PC-9 (cell line): ENCODE measurements at regions not wholly inside any gene's neighbourhood (a gene's known extent, or its start where the extent isn't known, plus 50 kb on each side); places are given as distances from the start of the nearest gene placed in this dataset.

Experiments
- BruUV-seq: library from RNA; stranded (reverse); fragments of 400-500 nt; replicated peaks from 2 replicates; lab custom pipeline; 2021; lab: Mats Ljungman, UMichigan
- CTCF ChIA-PET: fragments of 300-600 bp; sonication (Branson Sonifier 250); formaldehyde crosslinking; loops from one replicate; lab custom pipeline; 2022; ENCODE audit warnings: antibody characterized with exemption; lab: Charles Lee
- POLR2A ChIA-PET: fragments of 300-600 bp; sonication (Branson Sonifier 250); formaldehyde crosslinking; loops from one replicate; lab custom pipeline; 2022; ENCODE audit warnings: antibody characterized with exemption; ENCODE audit not compliant: unreplicated experiment; lab: Charles Lee
- DNase-seq, 2 experiments: peaks; one replicate each; pipeline versions ENCODE4 v3.0.0 to v3.0.0-alpha.2; 2015 to 2022; ENCODE audit warnings: mixed read lengths in 1 of 2
- H2AFZ ChIP-seq: fragments of 200-600 bp; sonication (generic); 2 replicates; pipeline ENCODE4 v1.8.1; 2017; ENCODE audit warnings: antibody characterized with exemption
- H3F3A ChIP-seq: fragments of 200-600 bp; sonication (generic); 2 replicates; pipeline ENCODE4 v1.8.1; 2017; ENCODE audit warnings: antibody characterized with exemption, mild to moderate bottlenecking, low read depth; ENCODE audit not compliant: insufficient read depth
- H3K27ac ChIP-seq: fragments of 200-600 bp; sonication (generic); 2 replicates; pipeline ENCODE4 v1.6.1; 2016; ENCODE audit warnings: mixed run types
- H3K27me3 ChIP-seq: fragments of 200-600 bp; sonication (generic); 2 replicates; pipeline ENCODE4 v1.6.1; 2016; ENCODE audit warnings: low read depth, mixed run types; ENCODE audit not compliant: insufficient read depth
- H3K36me3 ChIP-seq: fragments of 200-600 bp; sonication (generic); 2 replicates; pipeline ENCODE4 v1.6.1; 2016; ENCODE audit warnings: low read depth, mixed run types
- H3K4me1 ChIP-seq: fragments of 200-600 bp; sonication (generic); replicated peaks from 2 replicates; pipeline ENCODE4 v1.6.1; 2016; ENCODE audit warnings: mixed run types; ENCODE audit not compliant: insufficient read depth
- H3K4me2 ChIP-seq: fragments of 200-600 bp; sonication (generic); 2 replicates; pipeline ENCODE4 v1.6.1; 2017; ENCODE audit warnings: mixed run types
- H3K4me3 ChIP-seq: fragments of 200-600 bp; sonication (generic); 2 replicates; pipeline ENCODE4 v1.6.1; 2016; ENCODE audit warnings: mixed run types
- H3K79me2 ChIP-seq: fragments of 200-600 bp; sonication (generic); 2 replicates; pipeline ENCODE4 v1.6.1; 2017; ENCODE audit warnings: low read depth, mixed run types
- H3K9me2 ChIP-seq: fragments of 200-600 bp; sonication (generic); 2 replicates; pipeline ENCODE4 v1.8.1; 2017; ENCODE audit warnings: mild to moderate bottlenecking; ENCODE audit not compliant: insufficient read depth
- H3K9me3 ChIP-seq: fragments of 200-600 bp; sonication (generic); 2 replicates; pipeline ENCODE4 v1.8.1; 2016; ENCODE audit warnings: low read depth; ENCODE audit not compliant: insufficient read depth
- H4K20me1 ChIP-seq: fragments of 200-600 bp; sonication (generic); 2 replicates; pipeline ENCODE4 v1.8.1; 2017; ENCODE audit not compliant: insufficient read depth
- EZH2 ChIP-seq: fragments of 200-600 bp; sonication (generic); IDR thresholded peaks from 2 replicates; pipeline ENCODE4 v1.8.0; 2017; ENCODE audit warnings: antibody characterized with exemption, low read depth
- intact Hi-C: fragments of 100-400 bp; cut with micrococcal nuclease; formaldehyde crosslinking; loops from one replicate; pipeline ENCODE4 v1.10.0; 2022; ENCODE audit not compliant: unreplicated experiment
- TF ChIP-seq, protein P1 (sequence below): fragments of 200-600 bp; sonication (generic); conservative IDR thresholded peaks from 2 replicates; pipeline ENCODE4 v1.6.1; 2017; ENCODE audit warnings: mixed run types, antibody characterized with exemption, mild to moderate bottlenecking, moderate library complexity

DNA sequence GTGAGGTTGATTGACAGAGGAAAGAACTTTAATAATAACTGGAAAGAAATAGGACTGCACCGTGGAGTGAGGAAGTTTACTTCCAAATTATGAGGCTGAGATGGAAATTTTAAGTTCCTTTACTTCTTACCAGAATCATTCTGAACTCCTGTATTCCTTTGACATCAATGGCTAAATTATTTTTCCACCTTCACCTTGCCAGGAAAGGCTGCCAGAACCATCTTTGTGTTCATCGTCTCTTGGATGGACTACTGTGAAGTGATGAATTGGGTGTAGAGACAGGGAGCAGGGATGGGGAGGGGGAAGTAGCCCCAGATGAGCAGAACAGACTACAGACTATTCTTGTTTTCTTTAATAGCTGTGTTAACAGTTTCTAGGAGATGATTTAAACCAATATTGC is 102.1 kb upstream of the CEP162 start:
- BruUV-seq: no TSS peak
- no peaks in the 10 kb centered on the region for H3K9me3 ChIP-seq
- no peak for DNase-seq
- no peak overlapping the region for H2AFZ ChIP-seq
- no peak overlapping the region for H3K4me3 ChIP-seq
- H3K4me2 ChIP-seq: no peak overlapping the region
- ChIA-PET POLR2A (no interaction called here), CTCF (no interaction called here)
- H3F3A ChIP-seq: no peaks in the 10 kb centered on the region
- no peaks in the 10 kb centered on the region for H3K79me2 ChIP-seq
- TF ChIP-seq, protein P1, sequence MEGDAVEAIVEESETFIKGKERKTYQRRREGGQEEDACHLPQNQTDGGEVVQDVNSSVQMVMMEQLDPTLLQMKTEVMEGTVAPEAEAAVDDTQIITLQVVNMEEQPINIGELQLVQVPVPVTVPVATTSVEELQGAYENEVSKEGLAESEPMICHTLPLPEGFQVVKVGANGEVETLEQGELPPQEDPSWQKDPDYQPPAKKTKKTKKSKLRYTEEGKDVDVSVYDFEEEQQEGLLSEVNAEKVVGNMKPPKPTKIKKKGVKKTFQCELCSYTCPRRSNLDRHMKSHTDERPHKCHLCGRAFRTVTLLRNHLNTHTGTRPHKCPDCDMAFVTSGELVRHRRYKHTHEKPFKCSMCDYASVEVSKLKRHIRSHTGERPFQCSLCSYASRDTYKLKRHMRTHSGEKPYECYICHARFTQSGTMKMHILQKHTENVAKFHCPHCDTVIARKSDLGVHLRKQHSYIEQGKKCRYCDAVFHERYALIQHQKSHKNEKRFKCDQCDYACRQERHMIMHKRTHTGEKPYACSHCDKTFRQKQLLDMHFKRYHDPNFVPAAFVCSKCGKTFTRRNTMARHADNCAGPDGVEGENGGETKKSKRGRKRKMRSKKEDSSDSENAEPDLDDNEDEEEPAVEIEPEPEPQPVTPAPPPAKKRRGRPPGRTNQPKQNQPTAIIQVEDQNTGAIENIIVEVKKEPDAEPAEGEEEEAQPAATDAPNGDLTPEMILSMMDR: no peak
- no peak for TF ChIP-seq EZH2
- intact Hi-C loops: no loop called here
- H4K20me1 ChIP-seq: no peaks in the 10 kb centered on the region
- no peaks in the 10 kb centered on the region for H3K36me3 ChIP-seq
- no peaks in the 10 kb centered on the region for H3K27me3 ChIP-seq
- H3K27ac ChIP-seq: no peak overlapping the region
- H3K9me2 ChIP-seq: no peaks in the 10 kb centered on the region
- H3K4me1 ChIP-seq: no peaks in the 10 kb centered on the region

DNA sequence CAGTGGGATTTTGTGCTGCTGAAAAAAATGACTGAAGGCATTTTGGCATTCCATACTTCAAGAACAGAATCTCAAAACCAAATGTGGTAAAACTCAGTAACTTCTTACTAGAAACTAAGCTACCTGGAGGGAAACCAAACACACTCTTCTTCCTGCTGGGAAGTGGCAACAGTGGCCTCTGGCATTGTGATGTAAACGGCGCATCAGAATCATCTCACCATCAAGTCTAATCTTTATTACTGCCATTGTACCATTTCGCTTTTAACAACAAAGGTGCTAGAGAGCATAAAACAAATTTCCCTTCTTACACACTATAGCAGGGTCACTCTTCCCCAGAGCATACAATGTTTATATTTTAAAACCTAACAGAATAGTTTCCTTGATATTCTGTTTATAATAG is 101.6 kb upstream of the CEP162 start:
- H3K27me3 ChIP-seq: no peaks in the 10 kb centered on the region
- no peak overlapping the region for H3K4me3 ChIP-seq
- no peaks in the 10 kb centered on the region for H3F3A ChIP-seq
- no peaks in the 10 kb centered on the region for H3K9me2 ChIP-seq
- no peak for DNase-seq
- H3K4me1 ChIP-seq: no peaks in the 10 kb centered on the region
- no peak overlapping the region for H2AFZ ChIP-seq
- H3K79me2 ChIP-seq: no peaks in the 10 kb centered on the region
- intact Hi-C loops: no loop called here
- H3K9me3 ChIP-seq: no peaks in the 10 kb centered on the region
- no peaks in the 10 kb centered on the region for H3K36me3 ChIP-seq
- no peak overlapping the region for H3K4me2 ChIP-seq
- no TSS peak for BruUV-seq
- ChIA-PET CTCF (no interaction called here), POLR2A (no interaction called here)
- no peaks in the 10 kb centered on the region for H4K20me1 ChIP-seq
- TF ChIP-seq EZH2: no peak
- TF ChIP-seq, protein P1: no peak
- H3K27ac ChIP-seq: no peak overlapping the region

DNA sequence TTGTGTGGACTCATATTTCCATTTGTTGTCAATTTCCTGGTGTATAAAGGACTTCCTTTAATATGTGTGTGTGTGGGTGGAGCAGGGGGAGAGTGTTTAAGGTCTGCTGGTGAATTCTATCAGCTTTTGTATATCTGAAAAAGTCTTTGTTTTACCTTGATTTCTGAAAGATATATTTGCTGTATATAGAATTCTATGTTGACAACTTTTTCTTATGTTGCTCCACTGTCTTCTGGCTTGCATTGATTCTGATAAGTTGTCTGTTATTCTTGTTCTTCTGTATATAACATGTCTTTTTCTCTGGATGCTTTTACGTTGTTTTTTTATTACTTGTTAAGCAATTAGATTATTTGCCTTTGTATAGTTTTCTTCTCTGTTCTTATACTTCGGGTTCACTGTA is 90.0 kb upstream of the CEP162 start:
- Histone ChIP-seq H3K36me3 (no peaks in the 10 kb centered on the region), H2AFZ (no peak overlapping the region), H3K27me3 (no peaks in the 10 kb centered on the region), H3F3A (no peaks in the 10 kb centered on the region), H3K4me3 (no peak overlapping the region), H3K9me3 (no peaks in the 10 kb centered on the region), H4K20me1 (no peaks in the 10 kb centered on the region), H3K79me2 (no peaks in the 10 kb centered on the region), H3K4me1 (no peaks in the 10 kb centered on the region), H3K4me2 (no peak overlapping the region), H3K9me2 (no peaks in the 10 kb centered on the region), H3K27ac (no peak overlapping the region)
- intact Hi-C loops: no loop called here
- no TSS peak for BruUV-seq
- ChIA-PET CTCF (no interaction called here), POLR2A (no interaction called here)
- DNase-seq: no peak
- no peak for TF ChIP-seq EZH2
- TF ChIP-seq, protein P1: no peak
